Transverse colon (tissue), 4 donors: ENCODE measurements at regions not wholly inside any gene's neighbourhood (a gene's known extent, or its start where the extent isn't known, plus 50 kb on each side); places are given as distances from the start of the nearest gene placed in this dataset.
A peak's percentile ranks its signal among the peaks of the same experiment; 100 is the strongest.

ENCODE experiments used
- DNase-seq: peaks from one replicate; pipeline ENCODE4 v3.0.0-alpha.2; 2019
- H3K27ac ChIP-seq, 4 donors: fragments of 200-600 bp; sonication (generic); 2 replicates each; pipeline ENCODE4 v1.5.1; 2016 to 2018; ENCODE audit warnings: inconsistent platforms in 4 of 4
- H3K27me3 ChIP-seq: fragments of 200-600 bp; sonication (generic); 2 replicates; pipeline ENCODE4 v1.5.1; 2017; ENCODE audit warnings: inconsistent platforms
- H3K36me3 ChIP-seq, 4 donors: fragments of 200-600 bp; sonication (generic); 2 replicates each; pipeline ENCODE4 v1.5.1; 2017 to 2019; ENCODE audit warnings: inconsistent platforms in 4 of 4
- H3K4me1 ChIP-seq, 4 donors: fragments of 200-600 bp; sonication (generic); 2 replicates each; pipeline ENCODE4 v1.5.1; 2017 to 2020; ENCODE audit warnings: inconsistent platforms in 4 of 4
- H3K4me3 ChIP-seq, 4 donors: fragments of 200-600 bp; sonication (generic); 1 replicate in 1 of 4; 2 replicates in 3 of 4; pipeline versions ENCODE4 v1.5.1 to v1.6.1; 2017 to 2019; ENCODE audit warnings: inconsistent platforms in 4 of 4
- H3K9me3 ChIP-seq, 2 donors: fragments of 200-600 bp; sonication (generic); 2 replicates each; pipeline ENCODE4 v1.5.1; 2017 to 2019; ENCODE audit warnings: inconsistent platforms in 2 of 2
- EP300 ChIP-seq: sonication (generic); formaldehyde crosslinking; IDR thresholded peaks from one replicate; pipeline ENCODE4 v1.6.1; 2017; ENCODE audit warnings: antibody characterized with exemption, low read depth
- POLR2A ChIP-seq: fragments of 450-650 bp; IDR thresholded peaks from one replicate; pipeline ENCODE4 v1.6.1; 2016; ENCODE audit warnings: antibody characterized with exemption, mild to moderate bottlenecking, moderate library complexity
- POLR2AphosphoS5 ChIP-seq, 3 donors: sonication (generic); formaldehyde crosslinking; IDR thresholded peaks; one replicate each; pipeline ENCODE4 v1.6.1; 2016; ENCODE audit warnings: antibody characterized with exemption in 3 of 3
- WGBS, 2 donors: methylation state at CpG; one replicate each; pipeline ENCODE4 v1.1.5; 2018; ENCODE audit warnings: low coverage in 1 of 2; 5-methylcytosine and 5-hydroxymethylcytosine counted together
- in situ Hi-C, 4 donors: fragments of 200-750 bp; cut with MboI; loops; one replicate each; pipeline versions ENCODE4 v1.15.0 to v1.15.1; 2017; ENCODE audit warnings: low sequenced_read_pairs in 3 of 4, low pct_ligation_motif_present in 1 of 4, low pct_unique_long_range_greater_than_20kb in 1 of 4
- intact Hi-C: fragments of 100-400 bp; cut with DNase I; formaldehyde crosslinking; loops from one replicate; pipeline ENCODE4 v1.15.1; 2023; ENCODE audit warnings: low total_unique reads
- TF ChIP-seq, protein P1 (sequence below), 5 experiments: fragments of 200-600 bp in 3 of 5; fragments of 450-650 bp in 2 of 5; sonication (generic) in 3 of 5; IDR thresholded peaks; 1 replicate in 2 of 5; 2 replicates in 3 of 5; pipeline ENCODE4 v1.5.1; 2016 to 2017; ENCODE audit warnings: antibody characterized with exemption in 5 of 5, inconsistent platforms in 3 of 5, mild to moderate bottlenecking in 2 of 5, moderate library complexity in 1 of 5

GRCh38 chr3:101081446-101081845 is 88.2 kb upstream of the ABI3BP start:
- TF ChIP-seq POLR2AphosphoS5 (IDR thresholded peaks at IDR 0.05), result no peak
- TF ChIP-seq POLR2A, result no peak
- no peak for TF ChIP-seq EP300
- TF ChIP-seq, protein P1, sequence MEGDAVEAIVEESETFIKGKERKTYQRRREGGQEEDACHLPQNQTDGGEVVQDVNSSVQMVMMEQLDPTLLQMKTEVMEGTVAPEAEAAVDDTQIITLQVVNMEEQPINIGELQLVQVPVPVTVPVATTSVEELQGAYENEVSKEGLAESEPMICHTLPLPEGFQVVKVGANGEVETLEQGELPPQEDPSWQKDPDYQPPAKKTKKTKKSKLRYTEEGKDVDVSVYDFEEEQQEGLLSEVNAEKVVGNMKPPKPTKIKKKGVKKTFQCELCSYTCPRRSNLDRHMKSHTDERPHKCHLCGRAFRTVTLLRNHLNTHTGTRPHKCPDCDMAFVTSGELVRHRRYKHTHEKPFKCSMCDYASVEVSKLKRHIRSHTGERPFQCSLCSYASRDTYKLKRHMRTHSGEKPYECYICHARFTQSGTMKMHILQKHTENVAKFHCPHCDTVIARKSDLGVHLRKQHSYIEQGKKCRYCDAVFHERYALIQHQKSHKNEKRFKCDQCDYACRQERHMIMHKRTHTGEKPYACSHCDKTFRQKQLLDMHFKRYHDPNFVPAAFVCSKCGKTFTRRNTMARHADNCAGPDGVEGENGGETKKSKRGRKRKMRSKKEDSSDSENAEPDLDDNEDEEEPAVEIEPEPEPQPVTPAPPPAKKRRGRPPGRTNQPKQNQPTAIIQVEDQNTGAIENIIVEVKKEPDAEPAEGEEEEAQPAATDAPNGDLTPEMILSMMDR (IDR thresholded peaks at IDR 0.05), result no peak
- H3K4me3 ChIP-seq, result no peak overlapping the region
- no peaks in the 10 kb centered on the region for H3K9me3 ChIP-seq
- H3K27me3 ChIP-seq, result no peaks in the 10 kb centered on the region
- intact Hi-C loops (no loop called here), in situ Hi-C loops (no loop called here)
- WGBS, 2 donors, result 25 to 50% methylated on average over 1 to 2 of the region's 2 CpGs
- peaks cover 0 to 6% (median 1%) of the 10 kb centered on the region in 4 donors for H3K4me1 ChIP-seq
- H3K36me3 ChIP-seq, result no peaks in the 10 kb centered on the region
- no peak overlapping the region for H3K27ac ChIP-seq
- no peak for DNase-seq

DNA sequence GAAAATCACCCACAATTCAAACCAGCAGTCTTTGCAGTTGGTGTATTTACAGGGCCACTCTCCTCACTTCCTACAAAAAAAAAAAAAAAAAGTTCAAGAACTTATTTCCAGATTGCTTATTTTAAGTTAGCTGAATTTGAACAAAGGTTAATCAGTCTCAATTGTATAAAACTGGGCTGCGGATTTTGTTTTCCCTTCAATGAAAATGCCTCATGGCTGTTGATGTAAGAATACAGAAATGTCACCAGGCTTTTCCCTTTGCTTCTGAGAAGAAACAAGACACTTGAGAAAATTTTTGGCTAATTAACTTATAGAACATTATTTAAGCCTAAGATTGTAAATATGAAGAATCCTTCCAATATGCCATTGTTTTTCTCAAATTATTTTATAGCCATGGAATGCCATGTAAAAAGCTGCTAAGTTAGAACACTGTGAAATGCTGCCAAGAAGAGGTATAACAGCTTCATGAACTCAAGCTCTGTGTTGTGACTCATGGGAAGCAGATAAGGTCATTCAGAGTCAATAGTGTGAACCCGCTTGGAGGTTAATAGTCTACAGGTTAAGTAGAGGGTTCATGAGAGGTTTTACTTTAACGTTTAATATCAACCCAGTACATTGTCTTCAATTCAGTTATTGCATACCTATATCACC is 84.3 kb upstream of the ABI3BP start:
- intact Hi-C loops, result no loop called here
- no peak for DNase-seq
- TF ChIP-seq POLR2A, result no peak
- TF ChIP-seq EP300, result no peak
- TF ChIP-seq, protein P1 (IDR thresholded peaks at IDR 0.05), result no peak
- no peak for TF ChIP-seq POLR2AphosphoS5 (IDR thresholded peaks at IDR 0.05)

GRCh38 chr3:101074518-101074917 is 81.3 kb upstream of the ABI3BP start:
- H3K4me3 ChIP-seq, result no peak overlapping the region
- TF ChIP-seq POLR2AphosphoS5 (IDR thresholded peaks at IDR 0.05), result no peak
- TF ChIP-seq POLR2A, result no peak
- TF ChIP-seq, protein P1 (IDR thresholded peaks at IDR 0.05), result no peak
- TF ChIP-seq EP300, result no peak
- WGBS, 2 donors, result 80 to 100% methylated on average over 2 of the region's 2 CpGs
- H3K27ac ChIP-seq, result no peak overlapping the region
- peaks cover 6 to 35% (median 11%) of the 10 kb centered on the region in 4 donors for H3K4me1 ChIP-seq
- H3K9me3 ChIP-seq, result no peaks in the 10 kb centered on the region
- no peaks in the 10 kb centered on the region for H3K27me3 ChIP-seq
- DNase-seq, result no peak
- H3K36me3 ChIP-seq, result no peaks in the 10 kb centered on the region
- in situ Hi-C loops (no loop called here), intact Hi-C loops (no loop called here)

More for the DNA sequence above, 84.3 kb upstream of the ABI3BP start:
- H3K27ac ChIP-seq, result no peak overlapping the region
- WGBS, 2 donors, result 28 to 39% methylated on average over 2 to 3 of the region's 3 CpGs
- no peak overlapping the region for H3K4me3 ChIP-seq
- H3K4me1 ChIP-seq, result peaks cover 0 to 10% (median 3%) of the 10 kb centered on the region in 4 donors
- H3K27me3 ChIP-seq, result no peaks in the 10 kb centered on the region
- H3K9me3 ChIP-seq, result no peaks in the 10 kb centered on the region
- in situ Hi-C loops, result no loop called here
- no peaks in the 10 kb centered on the region for H3K36me3 ChIP-seq

DNA sequence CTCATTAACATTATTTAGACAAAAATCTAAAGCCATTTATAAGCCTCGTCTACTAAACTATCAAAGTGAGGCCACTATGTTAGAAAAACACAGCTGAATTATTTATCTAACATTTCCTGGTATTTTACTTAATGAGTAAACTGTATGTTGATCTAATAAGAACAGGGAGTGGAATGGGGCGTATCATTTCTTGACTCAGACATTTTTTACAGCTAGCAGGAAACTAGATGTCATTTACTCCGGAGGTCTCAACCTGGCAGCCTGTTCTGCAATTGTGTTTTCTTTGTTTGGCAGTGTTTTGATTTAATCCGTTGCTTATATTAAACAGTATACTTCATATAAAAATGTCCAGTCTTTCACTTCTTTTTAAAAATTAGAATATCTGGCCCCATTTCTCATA is 79.1 kb upstream of the ABI3BP start:
- 34 to 47% methylated on average over 4 of the region's 4 CpGs for WGBS, 2 donors
- no peaks in the 10 kb centered on the region for H3K9me3 ChIP-seq
- intact Hi-C loops, result no loop called here
- in situ Hi-C loops, result no loop called here
- no peaks in the 10 kb centered on the region for H3K27me3 ChIP-seq
- peak overlapping the region in 1 of 4 donors; percentile 35 for H3K27ac ChIP-seq
- DNase-seq, result no peak
- H3K4me1 ChIP-seq, result peaks cover 6 to 42% (median 12%) of the 10 kb centered on the region in 4 donors
- no peaks in the 10 kb centered on the region for H3K36me3 ChIP-seq
- no peak for TF ChIP-seq POLR2A
- no peak for TF ChIP-seq POLR2AphosphoS5 (IDR thresholded peaks at IDR 0.05)
- no peak for TF ChIP-seq EP300
- TF ChIP-seq, protein P1 (IDR thresholded peaks at IDR 0.05), result no peak
- H3K4me3 ChIP-seq, result no peak overlapping the region
